ENCODE measurements at regions not wholly inside any gene's neighbourhood (a gene's known extent, or its start where the extent isn't known, plus 50 kb on each side); places are given as distances from the start of the nearest gene placed in this dataset.
A peak's percentile ranks its signal among the peaks of the same experiment; 100 is the strongest.
"Not testable (repeated sequence)": the region's sequence is repeated elsewhere in the genome, so short reads cannot be mapped to it uniquely, and the experiment has no call there.

DNA sequence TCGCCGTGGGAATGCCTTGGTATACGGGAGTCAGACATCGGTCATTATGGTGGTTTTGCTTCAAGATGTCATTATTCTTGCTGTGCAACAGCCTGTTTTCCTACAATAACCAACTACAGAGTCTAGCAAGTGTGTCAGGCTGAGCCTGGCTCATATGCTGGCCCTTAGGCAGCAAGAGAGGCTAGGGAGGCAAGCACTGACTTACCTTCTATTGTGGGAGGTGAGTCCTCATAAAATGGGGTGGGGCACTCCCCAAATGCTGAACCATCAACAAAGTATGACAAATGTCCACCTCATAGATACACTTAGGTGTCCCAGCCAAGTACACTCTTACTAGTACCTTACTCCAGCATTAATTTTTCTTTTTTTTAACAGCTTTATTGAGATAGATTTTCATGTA, 77.0 kb upstream of the ATL2 start:
- DNase-seq (ENCODE audit: insufficient read length, low spot score), result no peak
- FAIRE-seq, result no peak

DNA sequence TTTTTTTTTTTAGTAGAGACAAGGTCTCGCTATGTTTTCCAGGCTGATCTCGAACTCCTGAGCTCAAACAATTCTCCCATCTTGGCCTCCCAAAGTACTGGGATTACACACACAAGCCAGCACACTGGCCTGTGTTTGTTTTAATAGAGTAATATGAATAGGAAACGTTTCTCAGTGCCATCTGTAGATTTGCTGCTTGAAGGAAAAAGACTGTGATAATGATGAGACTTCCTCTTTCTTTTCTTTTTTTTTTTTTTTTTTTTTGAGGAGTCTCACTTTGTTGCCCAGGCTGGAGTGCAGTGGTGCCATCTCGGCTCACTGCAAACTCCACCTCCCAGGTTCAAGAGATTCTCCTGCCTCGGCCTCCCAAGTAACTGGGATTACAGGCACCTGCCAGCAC, 74.7 kb upstream of the ATL2 start:
- not testable (repeated sequence) for FAIRE-seq; DNase-seq (ENCODE audit: insufficient read length, low spot score)

DNA sequence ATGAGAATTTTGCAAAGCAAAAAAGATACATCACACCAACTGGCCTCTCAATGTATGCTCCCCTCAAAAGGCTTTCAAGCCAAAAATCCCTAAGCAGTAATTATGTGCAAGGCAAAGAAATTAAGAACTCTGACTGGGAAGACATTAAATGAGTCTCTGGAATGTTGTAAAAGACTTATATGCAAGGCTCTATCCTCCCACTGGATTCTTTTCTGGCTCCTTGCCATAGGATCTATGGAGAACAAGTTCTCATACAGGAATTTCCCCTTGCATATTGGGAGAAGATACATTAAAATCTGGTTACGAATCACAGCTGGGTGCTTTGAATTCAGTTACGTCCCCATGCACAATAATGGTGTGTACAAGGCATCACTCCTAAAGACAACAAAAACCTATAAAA, 73.4 kb upstream of the ATL2 start:
- DNase-seq (ENCODE audit: insufficient read length, low spot score) (no peak), FAIRE-seq (no peak)

DNA sequence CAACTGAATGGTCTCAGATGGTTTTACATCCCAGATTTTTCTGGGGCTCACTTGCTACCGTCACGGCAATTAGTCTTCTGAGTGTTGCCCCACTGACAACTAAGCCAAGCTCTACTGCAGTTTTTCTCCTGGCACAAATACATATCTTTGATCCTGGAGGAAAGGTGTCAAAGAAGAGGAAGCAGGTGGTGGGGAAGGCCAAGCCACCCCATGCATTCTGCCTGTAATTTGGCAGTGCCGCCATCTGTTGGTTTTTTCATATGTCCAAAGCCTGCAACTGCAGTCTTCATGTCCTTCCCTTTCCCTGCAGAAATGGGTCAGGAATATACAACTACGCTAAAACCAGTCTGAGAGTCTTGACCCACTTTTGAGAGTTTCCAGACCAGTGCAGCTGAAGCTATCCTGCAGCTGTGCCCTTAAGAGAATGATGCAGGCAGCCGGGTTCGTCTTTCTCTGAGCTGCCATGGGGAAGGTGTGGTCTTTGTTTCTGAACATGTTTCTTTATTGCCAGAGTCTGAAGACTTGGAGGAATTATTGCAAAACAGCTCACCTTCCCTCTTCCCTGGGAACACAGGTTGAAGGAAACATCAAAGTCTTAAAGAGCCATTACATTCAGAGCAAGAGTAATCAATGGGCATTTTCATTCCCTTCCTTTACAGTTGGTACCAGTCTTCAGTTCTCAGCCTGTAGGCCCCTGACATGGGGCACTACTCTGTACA, 71.8 kb upstream of the ATL2 start:
- FAIRE-seq (no peak), DNase-seq (ENCODE audit: insufficient read length, low spot score) (no peak)

DNA sequence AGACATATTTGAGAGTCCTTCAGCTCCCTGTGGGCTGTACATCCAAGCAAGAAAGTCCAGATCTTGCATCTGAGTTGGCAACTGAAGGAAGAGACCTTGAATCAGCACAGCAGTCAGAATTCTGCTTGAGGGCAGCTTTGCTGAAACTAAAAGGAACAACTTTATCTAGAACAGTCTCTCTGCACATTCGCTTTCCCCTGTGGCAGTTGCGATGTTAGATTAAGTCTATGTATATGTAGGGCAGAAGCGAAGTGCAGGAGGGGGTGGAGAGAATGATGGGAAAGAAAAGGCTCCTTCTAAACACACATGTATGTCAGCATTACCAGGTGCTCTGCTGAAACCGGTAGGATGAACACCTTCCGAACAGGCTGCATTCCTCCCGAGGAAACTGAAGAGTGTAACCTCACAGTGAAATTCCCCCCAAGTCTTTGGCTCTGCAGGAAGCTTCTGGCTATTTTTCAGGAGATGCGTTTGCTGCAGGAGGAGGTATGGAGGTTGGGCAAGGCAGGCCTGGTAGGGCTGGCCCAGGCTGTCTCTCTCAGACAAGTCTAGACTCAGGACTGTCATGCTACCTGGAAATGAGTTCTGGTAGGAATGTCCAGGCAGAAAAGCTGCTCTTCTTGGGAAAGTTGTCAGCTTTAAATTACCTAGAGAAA, 70.0 kb upstream of the ATL2 start:
- peak; percentile 9 for FAIRE-seq
- DNase-seq (ENCODE audit: insufficient read length, low spot score), result no peak

DNA sequence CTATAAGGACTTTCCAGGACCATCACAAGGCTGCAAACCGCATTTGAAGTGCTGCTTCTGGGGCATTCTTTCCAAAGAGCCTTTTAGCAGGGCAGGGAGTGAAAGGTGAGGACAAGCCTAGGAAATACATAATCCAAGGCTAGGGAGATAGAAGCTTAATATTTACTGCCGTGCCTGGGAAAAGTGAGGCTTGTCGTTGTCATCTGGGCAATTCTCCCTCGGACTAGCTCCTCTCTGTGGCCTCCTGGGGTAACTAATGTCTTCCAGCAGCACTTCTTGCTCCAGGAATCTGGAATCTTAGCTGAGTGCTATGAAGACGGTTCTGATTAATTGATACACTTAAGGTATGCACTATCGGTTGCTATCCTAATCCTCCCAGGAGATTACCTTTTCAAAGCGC, 69.3 kb upstream of the ATL2 start:
- no peak for FAIRE-seq
- no peak for DNase-seq (ENCODE audit: insufficient read length, low spot score)

DNA sequence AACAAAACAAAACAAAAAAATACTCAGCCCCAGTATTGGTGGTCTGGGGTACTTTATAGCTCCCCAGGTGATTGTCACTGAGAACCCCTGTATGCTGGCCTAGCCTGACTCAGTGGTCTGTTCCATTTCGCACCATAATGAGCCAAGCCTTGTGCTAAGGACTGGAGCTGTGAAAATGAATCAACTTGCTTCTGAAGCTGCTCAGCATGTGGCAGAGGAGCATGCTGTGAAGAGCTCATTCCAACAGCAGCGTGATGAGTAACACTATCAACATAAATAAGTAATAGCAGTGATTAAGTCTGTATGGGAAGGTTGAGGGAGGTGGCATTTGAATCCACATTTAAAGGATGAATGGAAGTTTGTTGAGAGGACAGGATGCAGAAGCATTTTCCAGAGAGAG, 67.2 kb upstream of the ATL2 start:
- no peak for FAIRE-seq
- no peak for DNase-seq (ENCODE audit: insufficient read length, low spot score)

DNA sequence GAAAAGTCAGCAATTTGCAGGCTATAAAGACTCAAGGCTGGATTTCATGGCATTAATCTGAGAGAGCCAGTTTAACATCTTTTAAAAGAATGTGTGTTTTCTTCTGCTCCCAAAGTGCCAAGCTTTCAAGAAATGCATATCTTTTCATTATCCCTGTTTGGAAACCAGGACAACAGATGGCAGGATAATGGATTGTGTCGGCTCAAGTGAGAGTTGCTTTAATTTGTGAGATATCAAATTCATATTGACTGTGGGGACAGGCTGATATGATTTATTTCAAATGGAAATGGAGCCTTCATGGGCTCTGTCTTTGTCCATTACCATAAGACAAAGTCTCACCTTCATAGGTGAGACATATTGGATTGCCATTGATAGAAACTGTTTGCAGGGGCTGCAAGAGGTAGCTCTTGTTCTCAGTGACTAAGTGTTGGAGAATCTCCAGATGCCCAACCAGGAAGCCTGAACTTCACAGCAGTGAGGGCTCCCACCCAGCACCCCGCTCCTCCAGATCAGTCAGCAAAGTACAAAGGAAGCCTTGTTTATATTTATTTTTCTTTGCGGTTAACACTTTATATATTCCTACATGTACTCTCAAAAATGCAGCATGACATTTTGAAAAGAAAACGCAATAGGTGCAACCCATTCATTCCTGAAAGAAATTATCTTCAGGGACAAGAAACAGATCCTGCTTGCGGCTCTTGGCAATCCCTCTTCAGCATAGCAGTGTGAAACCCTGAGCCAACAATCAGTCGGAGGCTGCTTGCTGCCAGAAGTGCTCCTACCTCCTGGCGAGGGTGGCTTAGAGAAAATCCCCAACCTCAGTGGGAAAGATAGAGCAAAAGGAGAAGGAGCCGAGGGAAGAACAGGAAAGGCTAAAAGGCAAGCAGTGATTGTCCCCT, 65.8 kb upstream of the ATL2 start:
- FAIRE-seq (no peak), DNase-seq (ENCODE audit: insufficient read length, low spot score) (no peak)

DNA sequence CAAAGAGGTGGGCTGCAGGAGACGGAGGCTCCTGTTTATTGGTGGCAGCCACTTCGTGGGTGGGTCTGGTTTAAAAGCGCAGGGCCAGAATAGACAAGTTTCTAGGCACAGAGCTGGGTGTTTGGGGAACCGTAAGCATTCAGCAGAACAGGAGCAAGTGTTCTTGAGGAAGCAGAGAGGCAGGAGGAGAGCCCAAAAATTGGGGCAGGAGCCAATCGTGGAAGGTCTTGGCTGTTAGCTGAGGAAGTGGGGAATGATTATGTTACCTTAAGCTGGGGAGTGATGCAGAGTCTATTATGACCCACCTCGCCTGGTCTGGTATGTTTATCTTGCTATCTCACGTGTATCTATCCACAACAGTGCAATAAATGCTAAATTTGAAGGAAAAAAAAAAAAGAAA, 64.3 kb upstream of the ATL2 start:
- FAIRE-seq (no peak), DNase-seq (ENCODE audit: insufficient read length, low spot score) (no peak)

DNA sequence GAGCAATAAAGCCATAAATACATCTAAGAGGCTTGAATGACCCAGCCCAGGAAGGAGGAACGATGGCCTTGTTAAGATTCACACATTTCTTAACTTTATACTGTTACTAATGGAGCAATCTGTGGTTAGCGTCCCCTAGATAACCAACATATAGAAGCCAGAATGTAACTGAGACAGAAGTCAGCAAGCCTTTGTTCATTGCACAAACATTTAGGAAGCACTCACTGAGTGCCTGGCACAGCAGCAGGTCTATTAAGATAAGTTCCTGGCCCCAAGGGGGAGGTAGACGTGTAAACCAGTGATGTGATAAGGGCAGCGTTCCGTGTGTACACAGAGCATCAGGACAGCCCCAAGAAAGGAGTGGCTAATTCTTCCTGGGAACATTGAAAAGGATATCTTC, 63.6 kb upstream of the ATL2 start:
- FAIRE-seq (no peak), DNase-seq (ENCODE audit: insufficient read length, low spot score) (no peak)

DNA sequence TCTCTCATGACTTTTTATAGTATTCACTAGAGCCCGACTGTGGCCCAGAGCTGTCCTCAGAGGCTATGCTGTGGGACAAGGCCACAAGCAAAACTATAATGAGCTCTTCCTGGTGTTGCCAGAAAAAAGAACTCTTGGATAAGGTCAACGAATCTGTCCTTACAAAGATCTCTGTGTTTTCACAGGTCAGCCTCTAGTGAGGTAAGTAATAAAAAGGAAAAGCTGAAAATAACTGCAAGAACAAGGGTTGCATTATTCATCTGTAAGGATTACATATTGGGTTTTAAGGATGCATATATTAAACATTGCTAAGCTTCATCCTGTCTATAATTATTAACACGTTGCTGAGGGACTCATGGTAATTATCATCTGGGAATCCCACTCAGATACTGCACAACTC, 62.8 kb upstream of the ATL2 start:
- FAIRE-seq, result no peak
- DNase-seq (ENCODE audit: insufficient read length, low spot score), result no peak

DNA sequence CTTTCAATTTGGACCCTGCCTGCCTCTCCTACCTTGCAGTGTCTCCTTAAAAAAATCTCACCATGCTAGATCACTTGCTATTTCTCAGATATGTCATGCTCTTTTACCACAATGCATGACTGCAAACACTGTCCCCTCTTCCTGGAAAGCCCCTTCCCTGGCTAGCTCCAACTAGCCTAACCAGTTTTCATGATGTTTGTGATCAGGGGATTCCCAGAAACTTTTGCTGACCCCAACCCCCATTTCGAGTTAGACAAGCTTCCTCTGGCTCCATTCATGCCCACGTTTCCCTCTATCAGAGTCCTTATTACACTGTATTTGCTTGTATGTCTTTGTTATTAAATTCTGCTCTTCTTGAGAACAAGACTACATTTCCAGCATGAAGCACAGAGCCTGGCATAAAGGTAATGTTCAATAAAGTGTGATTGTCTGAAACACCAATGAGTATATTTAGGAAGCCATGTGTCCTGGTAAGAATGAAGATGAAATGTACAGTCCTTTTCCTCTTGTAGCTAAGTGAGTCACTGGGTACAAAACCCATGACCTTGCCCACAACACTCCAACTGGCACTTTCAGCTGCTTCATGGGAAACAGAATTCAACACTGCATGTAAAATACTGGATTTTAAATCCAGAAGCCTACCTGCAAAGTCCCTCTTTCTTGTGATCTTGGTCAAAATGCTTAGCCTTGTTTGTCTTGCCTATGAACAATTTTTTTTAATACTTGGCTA, 62.0 kb upstream of the ATL2 start:
- no peak for FAIRE-seq

DNA sequence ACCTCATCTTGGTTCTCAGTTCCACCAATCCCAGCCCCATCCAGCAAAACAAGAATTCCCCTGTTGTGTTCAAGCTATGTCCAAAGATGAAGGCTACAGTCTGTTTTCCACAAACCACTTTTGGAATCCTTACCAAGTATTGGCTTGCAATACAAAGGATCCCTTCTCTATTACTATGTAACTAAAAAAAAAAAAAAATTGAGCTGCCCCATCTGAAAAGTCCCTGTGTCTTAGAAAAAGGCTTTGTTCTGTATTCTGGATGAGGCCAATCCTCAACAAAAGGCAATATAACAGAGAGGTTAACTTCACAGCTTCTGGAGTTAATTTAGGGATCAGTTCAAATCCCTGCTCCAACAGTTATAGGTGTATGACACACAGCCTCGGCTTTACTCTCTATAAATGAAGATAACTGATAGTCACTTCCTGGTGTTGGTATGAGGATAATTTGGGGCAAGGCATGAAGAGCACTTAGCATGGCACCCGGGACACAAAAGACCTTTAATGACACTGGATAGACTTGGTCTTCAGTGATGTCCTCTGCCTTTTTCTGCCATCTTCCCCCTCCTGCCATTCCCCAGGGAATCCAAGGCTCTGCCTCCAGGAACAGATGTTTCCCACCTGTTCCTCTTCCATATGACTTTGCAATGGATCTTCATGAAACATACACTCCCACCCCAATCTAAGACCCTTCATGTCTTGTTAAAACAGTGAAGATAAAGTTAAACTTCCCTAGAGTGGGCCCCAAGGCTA, 61.2 kb upstream of the ATL2 start:
- no peak for DNase-seq (ENCODE audit: insufficient read length, low spot score)
- no peak for FAIRE-seq

More for the DNA sequence above, 62.0 kb upstream of the ATL2 start:
- DNase-seq (ENCODE audit: insufficient read length, low spot score), result no peak

DNA sequence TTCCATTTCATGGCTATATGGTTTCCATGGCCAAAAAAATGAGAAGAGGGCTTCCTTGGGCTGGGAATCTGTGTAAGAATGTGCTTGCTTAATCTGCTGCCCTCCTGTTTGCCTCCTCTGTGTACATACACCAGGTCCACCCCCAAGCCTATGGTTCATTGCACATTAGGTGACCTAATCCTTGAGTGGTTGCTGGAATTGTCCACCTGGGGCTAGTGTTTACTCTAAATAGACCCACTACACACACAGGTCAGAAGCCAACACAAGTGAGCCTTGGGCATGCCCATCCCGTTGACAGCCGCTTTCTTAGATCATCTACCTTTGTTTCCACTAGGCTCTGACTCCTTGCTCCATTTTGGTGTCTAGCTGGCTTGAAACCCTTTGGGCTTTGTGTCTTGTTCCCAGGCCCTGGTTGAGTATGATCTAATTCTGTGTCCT, 59.2 kb upstream of the ATL2 start:
- FAIRE-seq (no peak), DNase-seq (ENCODE audit: insufficient read length, low spot score) (no peak)

DNA sequence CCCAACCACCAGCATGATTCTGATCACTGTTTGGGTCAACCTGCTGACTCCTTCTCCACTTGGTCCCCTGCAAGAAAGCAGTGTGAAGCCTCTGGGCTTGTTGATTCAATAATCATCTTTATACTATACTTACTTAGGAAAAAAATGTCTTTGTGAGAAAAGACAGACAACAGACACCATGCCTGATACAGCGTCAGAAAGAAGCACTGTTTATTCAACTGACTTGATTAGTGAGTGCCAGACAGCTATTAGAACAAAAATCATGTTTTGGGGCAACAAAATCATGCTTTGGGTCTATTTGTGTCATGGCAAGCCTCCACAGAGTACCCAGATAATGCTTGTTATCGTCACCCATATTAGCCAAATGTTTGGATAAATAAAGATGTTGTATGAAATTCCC, 58.7 kb upstream of the ATL2 start:
- DNase-seq (ENCODE audit: insufficient read length, low spot score) (no peak), FAIRE-seq (no peak)

DNA sequence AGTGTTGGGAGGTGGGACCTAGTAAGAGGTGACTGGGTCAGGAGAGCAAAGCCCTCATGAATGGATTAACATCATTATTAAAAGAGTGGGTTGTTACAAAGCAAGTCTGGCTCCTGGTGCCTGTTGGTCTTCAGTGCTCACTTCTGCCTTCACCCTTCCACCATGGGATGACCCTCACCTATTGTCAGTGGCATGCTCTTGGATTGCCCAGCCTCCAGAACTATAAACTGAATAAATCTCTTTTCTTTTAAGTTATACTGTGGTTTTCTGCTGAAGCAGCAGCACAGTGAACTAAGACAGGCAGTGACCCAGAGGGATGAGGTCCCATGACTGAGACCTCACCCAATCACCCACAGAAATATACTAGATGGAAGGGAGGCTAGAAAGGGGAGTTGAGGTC, 57.5 kb upstream of the ATL2 start:
- no peak for FAIRE-seq
- no peak for DNase-seq (ENCODE audit: insufficient read length, low spot score)

DNA sequence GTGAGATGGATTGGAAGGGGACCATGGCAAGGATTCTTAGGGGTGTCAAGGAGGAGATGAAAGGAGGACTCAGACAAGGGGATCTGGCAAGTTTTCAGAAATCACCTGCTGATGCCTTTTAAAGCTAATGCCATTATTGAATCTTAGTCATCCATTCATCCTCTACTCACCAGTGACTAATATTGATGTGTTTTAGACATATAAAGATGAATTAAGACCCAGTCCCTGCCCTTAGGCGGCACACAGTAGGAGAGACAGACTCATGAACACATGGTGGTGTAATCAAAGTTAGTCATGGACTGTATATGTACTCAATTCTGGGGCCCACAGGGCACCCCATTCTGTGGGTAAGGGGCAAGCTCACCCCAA, 56.5 kb upstream of the ATL2 start:
- FAIRE-seq (no peak), DNase-seq (ENCODE audit: insufficient read length, low spot score) (no peak)

DNA sequence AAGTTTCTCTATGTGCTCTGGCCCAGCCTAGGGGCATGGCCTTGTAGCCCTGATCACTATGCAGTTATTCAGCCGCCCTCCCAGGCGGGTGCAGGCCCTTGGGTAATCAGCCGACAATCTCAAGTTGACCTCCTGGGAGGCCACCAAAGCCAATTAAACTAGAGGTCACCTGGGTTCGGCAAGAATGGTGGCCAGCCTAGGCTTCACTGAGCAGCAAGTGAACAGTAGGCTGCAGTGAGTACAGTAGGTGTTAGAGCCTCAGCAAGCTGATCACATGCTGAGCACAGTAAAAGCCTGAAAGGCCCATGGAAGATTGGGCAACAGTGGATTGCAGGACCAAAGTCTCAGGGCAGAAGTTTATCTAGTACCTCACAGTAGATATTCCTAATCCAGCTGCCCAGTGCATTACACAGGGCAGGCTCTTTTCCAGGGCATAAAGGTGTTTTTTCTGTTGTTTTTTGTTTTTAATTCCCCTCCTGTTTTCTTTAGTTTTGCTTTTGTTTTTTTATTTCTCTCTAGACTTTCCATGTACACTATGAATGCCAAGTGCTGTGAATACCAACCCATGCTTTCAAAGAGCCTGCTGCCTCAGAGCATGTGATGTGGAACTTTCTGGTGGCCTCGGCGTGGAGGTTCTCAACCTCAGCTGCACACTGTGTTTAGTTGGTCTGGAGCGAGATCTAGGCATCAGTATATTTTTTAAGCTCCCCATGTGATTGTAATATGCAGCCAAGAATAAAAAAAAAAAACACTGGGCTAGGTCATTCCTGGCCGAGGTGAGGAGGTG, 55.9 kb upstream of the ATL2 start:
- no peak for DNase-seq (ENCODE audit: insufficient read length, low spot score)
- no peak for FAIRE-seq

DNA sequence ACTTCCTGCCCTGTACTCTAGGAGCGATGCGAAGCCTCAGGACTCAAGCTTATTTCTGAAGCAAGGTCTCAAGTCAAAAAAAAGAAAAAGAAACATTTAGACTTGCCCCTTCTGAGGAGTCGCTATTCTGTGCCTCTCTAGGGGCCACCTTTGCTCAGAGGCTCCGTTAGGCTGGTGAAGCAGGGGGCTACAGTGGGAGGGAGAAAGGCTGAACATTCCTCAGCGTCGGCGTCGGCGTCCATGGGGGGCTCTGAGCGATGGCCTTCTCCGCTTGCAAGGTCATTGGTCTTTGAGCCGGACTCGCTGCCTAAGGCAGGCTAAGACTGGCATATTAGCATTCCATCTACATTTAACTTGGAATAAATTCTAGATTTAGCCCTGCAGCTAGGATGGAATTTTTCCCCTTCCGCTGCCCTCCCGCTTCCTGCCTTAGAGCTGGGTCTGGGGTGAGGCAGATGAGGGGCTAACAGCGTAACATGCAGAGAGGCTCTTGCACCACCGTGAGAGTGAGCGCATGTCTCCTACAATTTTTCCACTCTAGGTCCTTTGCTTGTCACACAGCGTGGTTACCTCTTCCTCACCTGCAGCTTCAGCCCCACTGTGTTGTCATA, 53.6 kb upstream of the ATL2 start:
- no peak for FAIRE-seq
- DNase-seq (ENCODE audit: insufficient read length, low spot score), result no peak
